Astrocyte of the cerebellum (primary cell): ENCODE measurements at regions not wholly inside any gene's neighbourhood (a gene's known extent, or its start where the extent isn't known, plus 50 kb on each side); places are given as distances from the start of the nearest gene placed in this dataset.

Experiments used
- DNase-seq: peaks from one replicate; pipeline ENCODE4 v3.0.0-alpha.2; 2011; ENCODE audit warnings: low read depth
- H3K4me3 ChIP-seq: 2 replicates; pipeline ENCODE4 v1.5.1; 2011; ENCODE audit warnings: mild to moderate bottlenecking, low read depth, low read length, moderate library complexity
- CTCF ChIP-seq: IDR thresholded peaks from 2 replicates; pipeline ENCODE4 v1.5.1; 2012; ENCODE audit warnings: low read length, low read depth, moderate library complexity, mild to moderate bottlenecking; ENCODE audit errors: missing control alignments
- in situ Hi-C: cut with HindIII; loops from 2 replicates; pipeline ENCODE4 v1.10.0; 2017; ENCODE audit warnings: low sequenced_read_pairs

DNA sequence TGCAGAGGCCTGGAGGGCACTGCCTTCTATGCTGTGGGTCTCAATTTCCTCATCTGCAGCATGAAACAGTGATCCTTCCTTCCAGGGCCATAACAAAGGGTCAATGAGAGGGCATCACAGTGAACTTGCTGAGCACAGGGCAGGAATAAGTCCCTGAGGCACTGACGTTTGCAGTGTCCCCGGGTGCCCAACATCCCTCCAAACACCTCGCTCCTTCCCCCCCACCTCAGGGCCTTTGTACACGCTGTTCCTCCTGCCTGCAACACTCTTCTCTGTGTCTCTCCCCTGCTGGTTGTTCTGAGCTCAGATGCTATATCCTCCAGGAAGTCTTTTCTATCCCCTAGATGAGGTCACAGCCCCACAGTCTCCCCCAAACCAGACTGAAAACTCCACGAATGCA, 59.7 kb upstream of the TCF20 start:
- H3K4me3 ChIP-seq: no peak overlapping the region
- no peak for TF ChIP-seq CTCF
- no peak for DNase-seq
- in situ Hi-C loops: loop anchor here (5.0 to 10.0 kb wide), 2 partner anchors 63 to 145 kb away; no protein-coding TSS in a partner anchor

DNA sequence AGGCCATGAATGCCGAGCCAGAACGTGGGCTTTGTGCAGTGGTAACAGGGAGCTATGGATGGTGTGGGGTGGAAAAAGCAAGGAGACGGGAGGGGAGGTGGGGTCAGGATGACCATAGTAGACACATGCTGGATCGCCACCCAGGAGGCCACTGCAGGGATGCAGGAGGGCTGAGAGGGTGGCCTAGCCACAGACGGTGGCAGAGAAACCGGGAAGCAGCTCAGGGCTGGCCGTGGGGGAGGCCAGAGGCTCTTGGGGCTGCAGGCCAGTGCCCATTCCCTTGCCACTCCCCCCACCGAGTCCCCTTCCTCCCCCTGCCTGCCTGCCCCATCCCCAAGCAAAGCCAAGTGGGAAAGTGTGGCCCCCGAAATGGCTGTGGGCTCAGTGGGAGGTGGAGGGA, 59.1 kb upstream of the TCF20 start:
- DNase-seq: no peak
- no peak overlapping the region for H3K4me3 ChIP-seq
- TF ChIP-seq CTCF: no peak
- in situ Hi-C loops: no loop called here

- no peak for TF ChIP-seq CTCF
- no peak for DNase-seq
- in situ Hi-C loops: no loop called here
- no peak overlapping the region for H3K4me3 ChIP-seq
Observed at GRCh38 chr22:42328784-42329145, 58.3 kb upstream of the TCF20 start.

DNA sequence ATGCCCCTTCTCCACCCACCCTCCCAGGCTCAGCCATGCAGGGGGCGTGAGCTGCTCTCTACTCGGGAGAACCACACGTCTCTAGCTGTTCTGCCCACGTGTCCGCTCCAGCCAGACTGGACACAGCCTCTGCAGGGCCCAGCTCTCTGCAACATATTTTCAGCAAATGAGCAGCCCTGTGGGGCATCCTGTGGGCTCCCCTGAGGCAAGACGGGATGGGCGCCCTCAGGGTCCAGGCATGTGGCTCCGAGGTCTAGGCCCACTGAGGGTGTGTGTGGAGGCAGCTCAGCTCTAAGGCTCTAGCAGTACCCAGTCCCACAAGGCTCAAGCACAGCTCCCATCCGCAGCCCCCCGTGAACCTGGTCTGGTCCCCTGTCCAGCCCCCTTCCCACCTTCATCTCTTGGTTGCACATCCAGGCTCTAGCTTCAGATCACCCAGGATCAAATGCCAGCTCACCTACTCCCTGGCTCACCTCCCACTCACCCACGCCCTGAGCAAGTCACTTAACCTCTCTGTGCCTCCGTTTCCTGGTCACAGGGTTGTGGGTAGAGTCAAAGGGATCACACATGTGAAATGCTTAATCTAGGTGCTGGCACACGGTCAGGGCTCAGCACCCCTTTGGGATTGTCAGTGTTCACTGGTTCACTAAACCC, 57.8 kb upstream of the TCF20 start:
- DNase-seq: no peak
- in situ Hi-C loops: no loop called here
- H3K4me3 ChIP-seq: no peak overlapping the region
- TF ChIP-seq CTCF: no peak

GRCh38 chr22:42327462-42328129, 57.1 kb upstream of the TCF20 start:
- DNase-seq: no peak
- in situ Hi-C loops: no loop called here
- H3K4me3 ChIP-seq: no peak overlapping the region
- no peak for TF ChIP-seq CTCF

DNA sequence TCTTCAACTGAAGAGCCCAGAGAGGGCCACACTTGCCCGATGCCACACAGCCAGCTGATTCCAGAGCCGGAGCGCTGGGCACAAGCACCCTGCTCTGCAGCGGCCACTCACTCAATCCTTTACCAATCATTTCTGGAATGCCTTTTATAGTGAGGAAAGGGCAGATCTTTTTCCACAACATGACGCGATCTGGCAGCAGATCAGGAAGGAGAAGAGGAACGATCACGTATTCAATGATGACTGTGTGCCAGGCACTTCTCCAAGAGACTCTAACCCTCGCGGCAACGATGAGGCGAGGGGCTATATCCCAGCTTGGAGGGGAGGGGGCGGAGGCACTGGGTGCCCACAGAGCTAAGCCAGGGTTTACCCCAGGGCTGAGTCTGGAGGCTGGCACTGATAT, 56.3 kb upstream of the TCF20 start:
- TF ChIP-seq CTCF: no peak
- DNase-seq: no peak
- in situ Hi-C loops: no loop called here
- no peak overlapping the region for H3K4me3 ChIP-seq
